ENCODE measurements at regions not wholly inside any gene's neighbourhood (a gene's known extent, or its start where the extent isn't known, plus 50 kb on each side); places are given as distances from the start of the nearest gene placed in this dataset.

DNA sequence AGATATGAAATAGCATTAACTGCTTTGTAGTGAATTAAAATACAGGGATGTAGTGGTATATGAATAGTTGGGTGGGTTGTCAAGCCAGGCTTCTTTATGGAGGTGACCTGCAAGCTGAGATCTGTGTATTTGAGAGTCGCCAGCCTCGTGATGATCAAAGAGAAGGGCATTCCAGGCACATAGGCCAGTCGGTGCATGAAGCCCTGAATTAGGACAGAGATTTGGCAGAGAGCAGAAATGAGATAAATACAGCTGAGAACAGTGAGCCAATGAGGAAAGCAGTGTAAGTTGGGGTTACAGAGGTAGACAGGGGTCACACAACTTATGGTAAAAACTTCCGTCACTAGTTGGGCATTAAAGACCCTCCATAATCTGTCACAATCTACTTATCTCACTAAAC is 641.9 kb downstream of the OTOL1 start:
- TF ChIP-seq CEBPB (IDR thresholded peaks at IDR 0.05; ENCODE audit: borderline replicate concordance in 1 of 2, low read depth in 2 of 2, low read length in 2 of 2) (no peak), EZH2 (IDR thresholded peaks at IDR 0.05; ENCODE audit: borderline replicate concordance, control insufficient read depth, low read depth, low read length) (no peak), CBX5 (IDR thresholded peaks at IDR 0.05; ENCODE audit: low read depth) (no peak), TAF1 (IDR thresholded peaks at IDR 0.05; ENCODE audit: borderline replicate concordance, low read depth, low read length) (no peak)
- TF ChIP-seq, protein P1, sequence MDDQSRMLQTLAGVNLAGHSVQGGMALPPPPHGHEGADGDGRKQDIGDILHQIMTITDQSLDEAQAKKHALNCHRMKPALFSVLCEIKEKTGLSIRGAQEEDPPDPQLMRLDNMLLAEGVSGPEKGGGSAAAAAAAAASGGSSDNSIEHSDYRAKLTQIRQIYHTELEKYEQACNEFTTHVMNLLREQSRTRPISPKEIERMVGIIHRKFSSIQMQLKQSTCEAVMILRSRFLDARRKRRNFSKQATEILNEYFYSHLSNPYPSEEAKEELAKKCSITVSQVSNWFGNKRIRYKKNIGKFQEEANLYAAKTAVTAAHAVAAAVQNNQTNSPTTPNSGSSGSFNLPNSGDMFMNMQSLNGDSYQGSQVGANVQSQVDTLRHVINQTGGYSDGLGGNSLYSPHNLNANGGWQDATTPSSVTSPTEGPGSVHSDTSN (IDR thresholded peaks at IDR 0.05; ENCODE audit: insufficient replicate concordance, low read depth, low read length), result no peak
- TF ChIP-seq, protein P2, sequence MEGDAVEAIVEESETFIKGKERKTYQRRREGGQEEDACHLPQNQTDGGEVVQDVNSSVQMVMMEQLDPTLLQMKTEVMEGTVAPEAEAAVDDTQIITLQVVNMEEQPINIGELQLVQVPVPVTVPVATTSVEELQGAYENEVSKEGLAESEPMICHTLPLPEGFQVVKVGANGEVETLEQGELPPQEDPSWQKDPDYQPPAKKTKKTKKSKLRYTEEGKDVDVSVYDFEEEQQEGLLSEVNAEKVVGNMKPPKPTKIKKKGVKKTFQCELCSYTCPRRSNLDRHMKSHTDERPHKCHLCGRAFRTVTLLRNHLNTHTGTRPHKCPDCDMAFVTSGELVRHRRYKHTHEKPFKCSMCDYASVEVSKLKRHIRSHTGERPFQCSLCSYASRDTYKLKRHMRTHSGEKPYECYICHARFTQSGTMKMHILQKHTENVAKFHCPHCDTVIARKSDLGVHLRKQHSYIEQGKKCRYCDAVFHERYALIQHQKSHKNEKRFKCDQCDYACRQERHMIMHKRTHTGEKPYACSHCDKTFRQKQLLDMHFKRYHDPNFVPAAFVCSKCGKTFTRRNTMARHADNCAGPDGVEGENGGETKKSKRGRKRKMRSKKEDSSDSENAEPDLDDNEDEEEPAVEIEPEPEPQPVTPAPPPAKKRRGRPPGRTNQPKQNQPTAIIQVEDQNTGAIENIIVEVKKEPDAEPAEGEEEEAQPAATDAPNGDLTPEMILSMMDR (IDR thresholded peaks at IDR 0.05 in 2 of 3, conservative IDR thresholded peaks at IDR 0.05 in 1 of 3; ENCODE audit: control insufficient read depth in 2 of 3, extremely low read depth in 1 of 3, insufficient read depth in 1 of 3, low read depth in 3 of 3, low read length in 3 of 3), result no peak
